Endothelial cell of hepatic sinusoid (primary cell): ENCODE measurements at regions not wholly inside any gene's neighbourhood (a gene's known extent, or its start where the extent isn't known, plus 50 kb on each side); places are given as distances from the start of the nearest gene placed in this dataset.
"Not testable (repeated sequence)": the region's sequence is repeated elsewhere in the genome, so short reads cannot be mapped to it uniquely, and the experiment has no call there.

Source experiments
- in situ Hi-C: cut with HindIII; loops from 2 replicates; pipeline ENCODE4 v1.10.0; 2017; ENCODE audit warnings: low sequenced_read_pairs

DNA sequence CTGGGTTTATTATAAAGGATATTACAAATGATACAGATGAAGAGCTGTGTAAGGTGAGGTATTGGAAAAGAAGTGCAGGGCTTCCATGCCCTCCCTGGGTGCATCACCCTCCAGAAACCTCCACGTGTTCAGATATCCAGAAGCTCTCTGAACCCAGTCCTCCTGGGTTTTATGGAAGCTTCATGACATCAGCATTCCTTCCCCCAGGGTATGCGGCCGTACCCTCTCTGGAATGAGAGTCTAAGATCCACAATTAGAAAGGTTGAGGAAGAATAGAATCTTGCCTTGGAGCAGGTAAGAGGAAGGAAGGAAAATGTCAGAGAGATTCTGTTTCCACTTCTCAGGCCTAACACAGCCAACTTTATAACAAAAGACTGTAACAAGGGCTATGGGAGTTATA lies 208.2 kb upstream of the DCC start:
- in situ Hi-C loops = no loop called here

DNA sequence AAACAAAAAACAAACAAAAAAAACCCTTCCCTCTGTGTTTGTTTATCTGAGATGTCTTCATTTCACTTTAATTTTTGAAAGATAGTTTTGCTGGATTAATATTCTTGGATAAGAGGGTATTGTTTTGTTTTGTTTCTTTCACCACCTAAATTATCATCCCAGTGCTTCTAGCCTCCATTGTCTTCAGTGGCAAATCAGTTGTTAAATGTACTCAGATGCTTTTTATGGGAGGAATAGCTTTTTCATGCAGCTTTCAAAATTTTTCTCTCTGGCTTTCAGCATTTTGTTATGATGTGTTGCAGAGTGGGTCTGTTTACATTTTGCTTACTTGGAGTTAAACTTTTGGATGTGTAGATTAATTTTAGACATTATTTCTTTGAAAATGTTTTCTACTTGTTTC lies 203.5 kb upstream of the DCC start:
- in situ Hi-C loops = no loop called here

DNA sequence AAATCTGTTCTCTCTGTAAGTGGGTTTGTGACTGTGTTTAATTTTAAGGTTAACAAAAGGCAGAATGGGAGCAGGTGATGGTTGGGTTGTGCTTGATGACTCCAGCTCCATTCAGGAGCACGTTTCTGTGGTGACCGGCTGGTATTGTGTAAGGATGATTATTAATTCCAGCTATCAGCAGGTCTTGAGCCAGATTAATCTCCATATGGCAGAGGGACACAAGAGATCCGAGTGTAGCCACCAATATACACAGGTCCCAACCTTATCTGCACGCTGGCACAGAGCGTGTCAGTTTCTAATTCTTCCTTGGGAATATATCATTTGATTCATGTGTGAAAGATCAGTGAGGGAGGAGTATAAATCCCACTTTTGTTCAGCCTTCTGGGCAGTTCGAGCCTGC lies 199.0 kb upstream of the DCC start:
- in situ Hi-C loops = no loop called here

DNA sequence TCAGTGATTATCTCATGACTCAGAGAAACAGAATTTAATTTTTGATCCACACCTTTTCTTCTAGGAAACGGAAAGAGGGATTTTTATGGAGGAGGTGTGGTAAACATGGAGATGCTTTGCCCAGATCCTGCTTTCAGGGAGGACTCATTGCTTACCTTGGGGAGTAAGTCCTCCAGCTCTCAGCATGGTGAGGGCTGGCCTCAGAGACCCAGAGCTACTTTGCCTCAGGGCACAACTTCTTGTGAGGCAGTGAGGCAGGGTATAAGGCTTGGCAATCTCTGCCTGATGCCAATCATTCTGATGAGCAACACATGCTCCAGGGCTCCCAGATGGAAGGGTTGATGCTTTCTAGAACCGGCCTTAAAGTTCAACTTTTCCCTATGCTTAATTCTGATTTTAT lies 189.9 kb upstream of the DCC start:
- in situ Hi-C loops = no loop called here

DNA sequence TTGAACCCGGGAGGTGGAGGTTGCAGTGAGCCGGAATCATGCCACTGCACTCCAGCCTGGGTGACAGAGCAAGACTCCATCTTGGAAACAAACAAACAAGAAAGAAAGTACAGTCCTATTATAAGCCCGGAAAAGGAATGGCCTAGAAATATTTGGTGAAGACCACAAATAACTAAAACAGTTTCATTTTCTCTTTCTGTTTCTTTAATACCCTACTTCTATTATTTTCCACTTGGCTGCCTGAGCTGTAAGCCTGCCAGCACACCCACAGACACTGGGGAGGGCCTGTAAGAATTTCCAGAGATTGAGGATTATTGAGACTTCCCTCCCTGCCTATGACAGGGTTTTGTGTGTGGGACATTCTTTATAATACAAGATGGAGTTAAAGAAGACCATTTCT lies 188.0 kb upstream of the DCC start:
- in situ Hi-C loops = no loop called here

DNA sequence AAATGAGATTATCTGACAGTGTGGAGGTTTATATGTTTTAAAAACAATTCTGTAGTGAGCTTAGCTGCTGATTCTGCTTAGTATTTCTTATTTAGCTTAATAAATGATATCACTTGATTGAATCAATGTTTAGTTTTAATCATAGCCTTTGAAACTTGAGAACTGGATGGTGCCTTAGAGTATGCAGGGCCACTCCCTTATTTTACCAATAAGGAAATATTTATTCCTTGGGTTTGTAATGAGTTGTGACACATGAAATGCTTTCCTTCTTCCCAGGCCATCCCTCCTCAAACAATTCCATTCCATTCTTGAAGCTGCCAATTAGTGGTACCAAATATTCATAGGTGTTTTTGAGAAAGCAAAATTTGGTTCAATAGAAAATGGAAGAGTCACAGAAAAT lies 183.8 kb upstream of the DCC start:
- in situ Hi-C loops = no loop called here

DNA sequence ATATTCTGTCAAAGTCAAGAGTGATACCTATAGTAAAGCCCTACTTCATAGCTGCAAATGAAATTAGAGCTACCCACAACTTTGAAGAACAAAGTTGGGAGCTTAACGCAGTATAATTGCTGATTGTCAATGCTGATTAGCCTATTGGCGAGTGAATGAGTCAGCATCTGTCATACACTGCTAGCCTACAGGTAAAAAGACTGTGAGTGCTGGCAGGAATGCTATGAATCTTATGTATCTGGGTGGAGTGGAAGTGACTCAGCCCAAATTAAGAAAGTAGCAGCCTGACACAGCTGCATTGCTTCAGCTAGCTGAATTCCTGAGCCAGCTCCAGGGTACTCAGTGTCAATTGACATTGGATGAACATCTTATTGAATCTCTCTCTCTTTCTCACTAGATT lies 179.4 kb upstream of the DCC start:
- in situ Hi-C loops = no loop called here

DNA sequence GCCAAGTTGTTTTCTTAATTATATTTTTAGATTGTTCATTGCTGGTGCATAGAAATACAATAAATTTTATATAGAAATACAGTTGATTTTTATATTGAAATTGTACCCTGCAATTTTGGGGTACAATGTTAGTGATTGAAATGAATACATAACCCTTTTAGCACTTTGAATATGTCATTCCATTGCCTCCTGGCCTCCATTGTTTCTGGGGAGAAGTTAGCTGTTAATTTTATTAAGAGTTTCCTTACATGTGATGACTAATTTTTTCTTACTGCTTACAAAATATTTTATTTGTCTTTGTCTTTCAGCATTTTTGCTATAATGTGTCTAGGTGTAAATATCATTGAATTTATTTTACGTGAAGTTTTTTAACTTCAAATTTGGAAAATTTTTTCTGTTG lies 176.5 kb upstream of the DCC start:
- in situ Hi-C loops = no loop called here

DNA sequence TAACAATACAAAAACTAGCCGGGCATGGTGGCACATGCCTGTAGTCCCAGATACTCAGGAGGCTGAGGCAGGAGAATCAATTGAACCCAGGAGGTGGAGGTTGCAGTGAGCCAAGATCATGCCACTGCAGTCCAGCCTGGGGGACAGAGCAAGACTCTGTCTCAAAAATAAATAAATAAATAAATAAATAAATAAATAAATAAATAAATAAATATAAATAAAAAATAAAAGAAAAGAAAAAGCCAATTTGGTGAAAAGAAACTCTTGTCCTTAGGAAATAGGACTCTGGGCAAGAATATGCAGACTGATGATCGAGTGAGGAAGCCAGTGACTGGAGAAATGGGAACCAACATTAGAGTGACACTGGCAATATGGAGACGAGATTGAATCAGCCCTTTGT lies 171.9 kb upstream of the DCC start:
- in situ Hi-C loops = not testable (repeated sequence)

DNA sequence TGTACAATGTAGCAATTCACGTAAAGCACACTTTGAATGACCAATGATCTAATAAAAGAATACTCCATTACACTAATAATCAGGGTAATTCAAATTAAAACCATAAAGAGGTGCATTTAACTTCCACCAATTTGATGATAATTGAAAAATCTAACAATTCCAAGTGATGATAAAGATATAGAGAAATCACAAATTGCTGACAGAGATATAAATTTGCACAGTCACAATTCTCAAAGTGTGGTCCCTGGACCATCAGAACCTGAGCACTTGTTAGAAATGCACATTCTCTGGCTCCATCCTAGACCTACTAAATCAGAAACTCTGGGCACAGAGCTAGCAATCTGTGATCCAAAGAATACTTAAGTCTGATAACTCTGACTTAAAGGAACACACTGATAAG lies 165.8 kb upstream of the DCC start:
- in situ Hi-C loops = no loop called here

DNA sequence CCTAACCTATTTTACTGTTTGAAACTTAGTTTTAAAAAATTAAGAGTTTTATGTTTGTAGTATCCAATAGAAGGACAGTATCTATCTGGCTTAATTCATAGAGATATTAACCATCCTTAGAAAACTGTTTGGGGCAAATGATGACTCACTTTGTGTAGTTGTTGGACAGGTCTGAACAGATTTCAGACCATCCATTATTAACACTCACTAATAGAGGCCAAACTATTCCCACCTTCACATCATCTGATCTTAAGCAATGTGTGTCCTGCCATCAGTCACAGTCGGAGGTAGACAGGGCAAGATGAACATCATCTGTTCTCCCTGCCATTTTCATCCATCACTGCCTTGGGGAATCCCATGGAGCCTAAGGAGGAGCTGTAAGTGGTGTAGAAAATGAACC lies 164.6 kb upstream of the DCC start:
- in situ Hi-C loops = no loop called here

DNA sequence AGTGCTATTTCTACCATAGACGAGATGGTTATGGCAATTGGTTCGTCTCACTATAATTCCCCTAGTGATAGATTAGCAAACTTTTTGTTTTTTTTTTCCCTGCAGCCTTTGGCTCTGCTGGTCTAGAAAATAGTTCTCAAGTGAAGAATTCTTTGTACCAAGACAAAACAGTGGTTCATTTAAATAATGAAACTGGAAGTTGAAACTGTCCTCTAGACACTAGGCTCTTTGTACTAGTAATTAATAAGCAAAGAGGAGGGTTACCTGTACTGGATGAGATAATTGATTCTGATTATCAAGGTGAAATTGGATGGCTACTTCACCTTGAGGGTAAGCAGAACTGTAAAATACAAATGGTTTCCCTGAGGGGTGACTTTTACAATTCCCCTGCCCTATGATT lies 156.9 kb upstream of the DCC start:
- in situ Hi-C loops = no loop called here

DNA sequence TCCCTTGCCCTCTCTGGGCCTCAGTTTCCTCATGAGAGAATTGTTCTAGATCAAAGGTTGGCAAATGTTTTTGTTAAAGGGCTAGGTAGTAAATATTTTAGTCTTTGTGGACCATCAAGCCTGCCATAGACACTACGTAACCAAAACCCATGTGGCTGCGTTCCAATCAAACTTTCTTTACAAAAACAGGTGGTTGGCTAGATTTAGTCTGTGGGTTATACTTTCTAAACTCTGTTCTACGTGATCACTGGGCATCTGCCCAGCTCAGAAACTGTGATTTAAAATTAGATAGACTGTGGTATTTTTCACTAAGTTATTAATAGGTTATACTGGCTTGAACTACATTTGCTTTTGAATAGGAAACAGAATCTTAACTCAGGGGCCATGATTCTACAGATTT lies 149.8 kb upstream of the DCC start:
- in situ Hi-C loops = no loop called here

DNA sequence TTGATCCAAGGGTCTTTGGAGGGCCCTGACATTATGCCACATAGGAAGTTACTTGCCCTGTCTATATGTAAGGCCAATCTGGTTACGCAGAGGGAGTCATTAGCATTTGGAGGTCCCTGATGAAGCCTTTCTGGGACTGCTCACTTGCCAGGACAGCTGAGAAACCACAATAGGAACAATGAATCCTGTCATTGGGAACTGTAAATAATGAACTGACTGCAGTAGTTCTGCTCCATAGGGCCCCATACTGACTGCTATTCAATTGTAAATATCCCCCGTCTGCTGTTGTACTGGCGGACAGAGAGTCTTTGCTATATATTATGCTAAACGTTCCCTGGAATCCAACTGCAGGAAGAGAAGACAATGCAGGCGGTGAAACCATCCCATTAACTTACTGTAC lies 149.4 kb upstream of the DCC start:
- in situ Hi-C loops = no loop called here

DNA sequence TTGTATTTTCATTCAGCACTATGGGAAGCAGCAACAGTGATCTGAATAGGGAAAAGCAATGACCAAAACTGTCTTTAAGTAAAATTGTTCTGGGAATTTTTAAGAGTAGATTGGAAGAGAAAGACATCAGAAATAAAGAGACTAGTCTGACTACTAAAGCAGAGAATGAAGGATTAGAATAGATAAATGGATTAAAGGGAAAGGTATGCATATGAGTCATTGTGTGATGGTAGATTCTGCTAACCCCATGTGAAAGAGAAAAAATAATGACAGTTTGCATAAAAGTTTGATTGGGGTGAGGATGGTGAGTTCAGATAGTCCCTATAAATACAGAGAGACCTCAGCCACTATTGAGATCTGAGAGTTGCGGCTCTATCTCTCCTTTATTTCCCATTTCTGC lies 139.6 kb upstream of the DCC start:
- in situ Hi-C loops = no loop called here

DNA sequence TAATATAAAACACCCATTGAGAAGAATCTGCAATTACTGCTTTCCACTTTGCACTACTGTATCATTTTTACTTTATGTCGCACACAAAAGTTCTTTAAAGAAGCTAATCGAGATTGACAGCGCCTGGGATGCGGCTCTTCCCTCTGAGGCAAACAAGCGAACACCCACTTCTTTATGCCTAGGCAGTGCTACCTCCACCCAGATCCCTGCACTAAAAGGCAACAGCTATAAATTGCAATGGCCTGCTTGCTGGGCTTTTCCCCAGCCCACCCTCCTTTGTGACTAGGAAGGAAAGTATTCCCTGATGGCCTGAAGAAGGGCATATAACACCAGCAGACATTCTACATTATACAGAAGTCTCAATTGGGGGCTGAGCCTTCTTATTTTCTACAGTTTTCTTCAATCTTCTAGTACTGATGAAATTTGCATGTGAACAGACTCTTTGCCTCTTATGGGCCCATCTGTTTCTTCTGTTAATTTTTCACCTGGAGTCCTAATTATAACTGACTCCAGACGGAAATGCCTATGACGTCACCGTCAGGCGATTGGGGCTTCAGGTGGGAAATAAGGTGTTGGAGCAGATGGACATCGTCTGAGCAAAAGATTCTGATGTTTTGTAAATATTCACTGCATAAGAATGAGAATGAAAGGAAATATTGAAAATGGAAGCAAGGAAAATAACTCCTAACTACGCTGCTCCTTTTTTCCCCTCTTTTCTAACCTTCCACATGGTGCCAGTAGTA lies 138.9 kb upstream of the DCC start:
- in situ Hi-C loops = no loop called here

DNA sequence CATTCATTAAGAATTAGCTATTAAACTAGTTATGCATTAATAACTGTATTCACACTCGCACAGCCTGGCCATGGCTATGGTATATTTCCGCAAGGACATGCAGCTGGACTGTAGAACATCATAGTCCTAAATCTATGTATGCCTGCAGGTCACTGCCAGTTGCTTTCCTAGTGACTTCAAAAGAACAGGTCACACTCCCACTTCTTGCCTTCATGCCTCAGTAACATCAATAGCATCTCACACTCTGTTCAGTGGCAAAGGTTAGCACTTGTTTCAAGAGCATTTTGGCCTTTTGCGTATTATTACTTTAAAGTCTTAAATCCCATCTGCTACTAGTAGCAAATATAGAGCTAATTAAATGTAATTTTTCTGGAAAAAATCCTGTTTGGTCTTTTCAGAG lies 131.4 kb upstream of the DCC start:
- in situ Hi-C loops = no loop called here

DNA sequence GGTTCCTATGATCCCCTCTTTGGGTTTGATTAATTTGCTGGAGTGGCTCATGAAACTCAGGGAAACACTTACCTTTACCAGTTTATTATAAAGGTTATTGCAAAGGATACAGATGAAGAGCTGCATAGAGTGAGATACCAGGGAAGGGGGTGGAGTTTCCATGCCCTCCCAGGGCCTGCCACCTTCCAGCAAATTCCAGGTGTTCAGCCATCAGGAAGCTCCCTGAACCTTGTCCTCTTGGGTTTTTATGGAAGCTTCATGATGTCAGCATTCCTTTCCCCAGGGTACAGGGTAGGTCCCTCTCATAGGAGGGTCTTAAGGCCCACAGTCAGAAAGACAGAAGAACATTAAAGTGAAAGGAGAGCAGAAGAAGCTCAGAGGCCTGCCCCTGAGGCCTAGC lies 123.9 kb upstream of the DCC start:
- in situ Hi-C loops = no loop called here

DNA sequence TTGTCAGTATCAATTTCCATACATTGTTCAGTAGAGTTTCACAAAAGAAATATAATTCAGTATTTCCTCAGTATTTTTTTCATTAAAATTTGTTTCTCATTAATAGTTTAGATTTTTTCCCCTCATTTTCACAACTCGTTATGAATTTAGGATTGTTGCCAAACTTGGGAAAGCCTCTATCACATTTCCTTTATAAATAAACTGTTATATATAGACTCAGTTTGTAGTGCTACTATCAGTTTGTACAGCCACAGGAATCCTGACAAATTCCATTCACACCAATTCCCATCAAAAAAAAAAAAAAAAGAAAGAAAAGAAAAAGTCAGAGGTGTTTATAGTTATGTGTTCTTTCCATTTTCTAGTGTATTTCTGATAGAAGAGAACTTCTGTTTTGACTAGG lies 123.3 kb upstream of the DCC start:
- in situ Hi-C loops = no loop called here

DNA sequence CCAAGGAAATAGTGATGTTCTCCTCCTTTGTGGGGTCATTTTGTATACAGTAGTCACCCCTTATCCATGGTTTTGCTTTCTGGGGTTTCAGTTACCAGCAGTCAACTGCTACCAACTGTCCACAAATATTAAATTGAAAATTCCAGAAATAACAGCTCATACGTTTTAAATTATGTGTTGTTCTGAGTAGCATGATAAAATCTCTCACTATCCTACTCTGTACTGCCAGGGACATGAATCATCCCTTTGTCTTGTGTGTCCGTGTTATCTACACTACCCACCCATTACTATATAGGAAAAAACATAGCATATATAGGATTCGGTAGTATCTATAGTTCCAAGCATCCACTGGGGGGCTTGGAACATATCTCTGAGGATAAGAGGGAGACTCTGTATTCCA lies 120.9 kb upstream of the DCC start:
- in situ Hi-C loops = no loop called here

DNA sequence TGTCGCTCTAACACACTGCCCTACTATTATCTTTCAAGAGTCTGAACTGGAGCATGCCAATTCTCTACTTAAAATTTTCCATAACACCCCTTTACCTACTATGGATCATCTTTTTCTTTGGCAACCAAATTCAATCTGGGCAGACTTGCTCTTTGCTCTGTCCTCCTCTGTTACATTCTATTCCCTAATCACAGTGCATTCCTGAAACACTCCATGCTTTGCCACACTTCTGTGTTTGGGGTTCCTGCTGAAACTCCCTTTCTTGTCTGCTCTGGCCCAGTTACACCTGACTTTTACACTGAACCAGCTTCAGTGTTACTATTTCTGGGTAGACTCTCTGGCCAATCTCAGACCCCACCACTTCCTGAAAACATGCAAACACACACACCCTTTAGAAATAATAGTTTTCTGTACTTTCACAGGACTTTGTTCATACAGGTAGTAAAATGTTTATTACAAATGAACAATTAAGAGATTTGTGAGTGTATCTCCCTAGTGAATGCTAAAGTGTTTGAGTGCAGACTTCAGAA lies 119.9 kb upstream of the DCC start:
- in situ Hi-C loops = no loop called here

DNA sequence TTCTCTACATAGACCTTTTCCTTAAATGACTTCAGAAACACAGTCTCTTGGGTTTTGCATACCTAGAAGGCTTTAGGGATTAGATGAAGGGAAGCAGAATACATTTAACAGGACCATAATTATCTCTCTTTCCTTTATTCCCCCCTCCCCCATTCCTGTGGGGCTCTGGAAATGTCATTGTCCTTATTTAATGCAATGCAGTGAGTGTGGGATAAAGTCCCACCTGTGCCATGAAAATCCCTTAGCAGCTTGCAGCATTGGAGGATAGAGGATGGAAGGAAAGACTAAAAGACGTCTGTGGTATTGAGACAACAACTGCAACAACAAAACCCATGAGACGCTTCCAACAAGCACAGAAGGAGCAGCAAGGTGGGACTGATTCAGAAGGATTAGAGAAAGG lies 117.8 kb upstream of the DCC start:
- in situ Hi-C loops = no loop called here

DNA sequence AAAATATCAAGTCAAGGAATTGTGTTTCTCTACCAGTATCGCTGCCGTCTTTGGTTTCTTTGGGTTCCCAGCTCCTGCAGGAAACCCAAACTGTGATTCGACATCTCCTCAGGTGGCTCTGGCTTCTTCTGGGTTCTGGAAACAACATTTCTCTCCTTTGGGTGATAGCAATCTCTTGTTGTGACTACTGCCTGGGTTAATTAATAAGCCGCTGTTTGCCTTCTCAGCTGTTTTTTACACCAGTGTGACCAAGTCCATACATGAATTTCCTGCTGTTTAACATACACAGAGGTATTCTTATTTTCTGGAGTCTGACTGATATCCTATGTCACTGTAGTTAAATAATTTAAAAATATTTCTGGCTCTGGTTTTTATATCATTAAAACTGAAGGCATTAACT lies 112.5 kb upstream of the DCC start:
- in situ Hi-C loops = no loop called here
